Stimulated activated naive CD4-positive, alpha-beta T cell (primary cell): ENCODE measurements at regions not wholly inside any gene's neighbourhood (a gene's known extent, or its start where the extent isn't known, plus 50 kb on each side); places are given as distances from the start of the nearest gene placed in this dataset.
"Not testable (repeated sequence)": the region's sequence is repeated elsewhere in the genome, so short reads cannot be mapped to it uniquely, and the experiment has no call there.

ENCODE experiments used
- DNase-seq, 6 experiments: peaks; one replicate each; lab custom pipeline; 2025; lab: John Stamatoyannopoulos, UW

DNA sequence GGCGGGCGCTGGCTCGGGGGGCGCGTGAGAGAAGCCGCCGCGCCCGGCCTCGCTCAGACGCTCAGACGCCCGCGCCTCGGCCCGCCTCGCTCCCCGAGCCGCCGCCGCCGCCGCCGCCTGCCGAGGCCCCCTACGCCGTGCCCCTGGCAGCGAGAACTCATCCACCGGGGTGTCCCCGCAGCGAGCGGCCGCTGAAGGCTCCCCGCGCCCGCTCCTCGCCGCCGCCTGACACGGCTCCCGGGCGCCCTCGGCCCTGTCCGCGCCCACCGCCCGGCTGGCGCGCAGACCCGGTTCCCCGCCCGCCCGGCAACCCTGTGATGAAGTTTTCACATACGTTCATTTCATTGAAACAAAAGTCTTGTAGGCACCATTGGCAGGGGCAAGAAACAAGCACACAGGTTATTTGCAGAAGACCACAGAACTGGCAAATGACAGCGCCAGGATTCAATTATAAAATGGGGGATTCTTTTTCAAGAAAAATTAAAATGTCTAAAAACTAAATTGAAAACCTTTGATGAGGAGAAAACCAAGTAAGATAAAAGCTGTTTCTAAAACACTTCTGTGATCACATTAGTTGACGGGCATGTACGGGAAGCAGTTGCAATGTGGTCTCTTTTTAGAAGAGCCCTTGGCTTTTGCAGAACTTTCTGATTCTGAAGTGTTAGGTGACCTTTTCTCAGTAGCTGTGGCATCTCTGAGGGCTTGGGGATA lies 50.5 kb upstream of the TUBA3D start:
- DNase-seq = no peak

DNA sequence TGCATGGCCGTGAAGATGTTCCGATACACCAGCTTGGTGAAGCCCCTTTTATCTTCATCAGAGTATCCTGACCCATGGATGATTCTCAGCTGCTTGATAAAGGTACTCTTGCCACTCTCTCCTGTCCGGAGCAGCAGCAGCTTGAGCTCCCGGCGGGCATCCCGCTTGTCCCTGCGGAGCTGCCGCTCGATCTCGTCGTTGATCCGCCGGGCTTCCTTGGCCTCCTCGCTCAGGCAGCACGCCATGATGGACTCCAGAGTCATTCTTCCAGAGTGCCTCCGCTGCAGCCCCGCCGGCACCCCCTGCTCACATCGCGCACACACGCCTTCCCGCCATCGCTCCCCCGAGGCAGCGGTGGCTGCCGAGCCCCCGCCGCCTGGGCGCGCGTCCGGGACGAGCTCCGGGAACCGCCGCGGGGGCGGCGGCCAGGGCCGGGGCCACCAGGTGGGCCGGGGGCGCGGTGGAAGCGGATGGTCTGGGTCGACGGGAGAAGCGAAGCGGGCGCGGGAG lies 51.3 kb upstream of the TUBA3D start:
- peak in 1 of 6 experiments; percentile 2 for DNase-seq

DNA sequence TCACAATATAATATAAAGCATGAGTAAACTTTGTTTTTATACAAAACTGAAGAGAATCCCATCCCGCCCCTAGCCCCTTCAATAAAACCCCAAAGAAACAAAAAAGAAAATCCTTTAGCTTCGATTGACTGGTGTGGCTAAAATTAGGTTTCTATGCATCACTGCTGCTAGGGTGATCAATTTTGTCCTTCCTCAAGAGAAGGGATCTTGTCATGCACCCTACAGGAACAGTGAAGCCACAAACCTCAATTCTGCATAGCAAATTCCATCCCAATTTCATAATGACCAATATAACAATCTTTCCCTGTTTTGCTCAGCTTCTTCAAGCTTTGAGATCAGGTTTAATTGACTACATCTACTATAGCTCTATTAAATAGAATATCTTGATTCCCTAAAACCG lies 55.2 kb upstream of the TUBA3D start:
- not testable (repeated sequence) for DNase-seq

DNA sequence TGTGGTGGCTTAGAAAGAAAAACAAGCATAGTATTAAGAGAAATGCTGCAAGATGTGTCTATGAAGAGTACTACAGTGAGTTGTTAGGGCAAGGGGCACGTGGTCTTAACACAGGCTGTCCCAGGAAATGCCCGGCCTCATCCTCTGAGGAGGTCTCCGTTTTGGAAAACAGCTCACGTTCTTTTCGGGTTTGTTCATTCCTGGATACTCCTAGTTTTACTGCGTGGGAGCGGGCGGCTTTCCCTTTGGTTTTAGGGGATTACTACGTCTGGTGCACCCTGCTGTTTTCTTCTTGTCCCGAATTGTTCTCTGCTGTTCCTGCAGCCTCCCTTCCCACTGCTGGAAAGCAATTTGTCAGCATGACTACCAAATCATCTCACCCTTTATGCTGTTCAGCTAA lies 55.5 kb upstream of the RAB6D start:
- no peak for DNase-seq

DNA sequence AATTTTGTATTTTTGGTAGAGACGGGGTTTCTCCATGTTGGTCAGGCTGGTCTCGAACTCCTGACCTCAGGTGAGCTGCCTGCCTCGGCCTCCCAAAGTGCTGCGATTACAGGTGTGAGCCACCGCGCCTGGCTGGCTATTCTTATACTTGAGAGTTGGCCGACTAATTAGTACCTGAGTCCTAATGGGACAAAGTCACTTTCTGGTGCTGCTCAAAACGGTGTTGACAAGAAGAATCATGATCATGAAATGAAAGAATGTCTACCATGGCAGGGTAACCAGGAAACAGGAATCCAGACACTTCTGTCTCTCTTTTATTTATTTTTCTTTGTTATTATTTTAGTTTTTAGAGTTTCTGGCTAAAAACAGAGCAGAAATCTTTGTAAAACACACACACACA lies 54.7 kb upstream of the RAB6D start:
- DNase-seq = no peak

DNA sequence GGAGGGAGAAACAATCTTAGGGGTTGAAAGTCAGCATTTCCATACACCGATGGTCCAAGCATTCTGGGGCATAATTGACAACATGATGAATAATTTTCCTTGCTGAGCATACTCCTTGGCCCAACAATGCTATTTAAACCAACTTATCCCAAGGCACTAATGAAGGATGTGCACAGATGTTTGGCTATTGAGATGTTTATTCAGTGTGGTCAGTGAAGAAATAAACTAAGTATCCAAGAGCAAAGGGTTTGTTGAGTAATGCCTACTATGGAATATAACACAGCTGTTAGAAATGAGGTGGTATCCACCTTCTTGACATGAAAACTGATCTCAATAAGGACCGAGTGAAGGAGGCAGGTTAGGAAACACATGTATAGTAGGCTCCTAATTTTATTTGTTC lies 53.9 kb upstream of the RAB6D start:
- no peak for DNase-seq

DNA sequence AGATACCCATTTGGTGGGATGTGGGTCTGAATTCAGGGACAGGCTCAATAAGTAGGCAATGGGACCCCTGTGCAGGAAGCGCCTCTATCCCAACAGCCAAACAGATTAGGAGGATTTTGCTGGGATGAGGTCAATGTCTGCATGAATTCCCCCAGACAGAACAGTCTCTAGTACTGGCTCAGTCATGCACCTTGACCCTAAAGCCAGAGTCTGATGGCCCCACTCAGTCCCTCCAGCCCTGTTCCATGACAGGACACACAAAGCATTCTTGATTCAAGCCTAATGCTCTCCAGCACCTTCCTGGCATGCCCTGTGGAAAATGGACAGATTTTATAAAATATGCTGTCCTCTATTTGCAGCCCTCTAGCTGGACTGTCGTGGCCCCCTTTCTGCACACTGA lies 49.8 kb upstream of the RAB6D start:
- DNase-seq = no peak
